Left forelimb (tissue), 1 donor: ENCODE measurements at regions not wholly inside any gene's neighbourhood (a gene's known extent, or its start where the extent isn't known, plus 50 kb on each side); places are given as distances from the start of the nearest gene placed in this dataset.
"Not testable (repeated sequence)": the region's sequence is repeated elsewhere in the genome, so short reads cannot be mapped to it uniquely, and the experiment has no call there.

Experiments
- DNase-seq: peaks from one replicate; pipeline ENCODE4 v3.0.0-alpha.2; 2018; ENCODE audit warnings: low spot score

DNA sequence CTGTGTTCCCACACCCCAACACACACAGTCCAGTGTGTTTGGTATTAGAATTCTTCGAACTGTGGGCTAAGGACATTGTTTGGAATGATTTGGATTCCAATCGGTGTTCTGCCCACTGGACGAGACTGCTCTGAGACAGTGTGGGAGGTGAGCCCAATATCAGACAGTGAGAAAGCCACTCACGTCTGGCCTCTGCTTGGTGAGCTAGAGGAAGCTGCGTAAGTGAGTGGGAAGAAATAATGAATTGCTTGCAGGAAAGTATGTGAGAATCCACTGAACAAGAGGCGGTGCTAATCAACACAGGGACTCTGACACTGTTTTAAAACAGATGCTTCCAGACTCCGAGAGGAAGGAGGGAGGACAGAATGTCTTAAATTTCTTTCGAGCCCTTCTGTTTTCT is 675.0 kb upstream of the ANKRD30A start:
- DNase-seq: no peak

DNA sequence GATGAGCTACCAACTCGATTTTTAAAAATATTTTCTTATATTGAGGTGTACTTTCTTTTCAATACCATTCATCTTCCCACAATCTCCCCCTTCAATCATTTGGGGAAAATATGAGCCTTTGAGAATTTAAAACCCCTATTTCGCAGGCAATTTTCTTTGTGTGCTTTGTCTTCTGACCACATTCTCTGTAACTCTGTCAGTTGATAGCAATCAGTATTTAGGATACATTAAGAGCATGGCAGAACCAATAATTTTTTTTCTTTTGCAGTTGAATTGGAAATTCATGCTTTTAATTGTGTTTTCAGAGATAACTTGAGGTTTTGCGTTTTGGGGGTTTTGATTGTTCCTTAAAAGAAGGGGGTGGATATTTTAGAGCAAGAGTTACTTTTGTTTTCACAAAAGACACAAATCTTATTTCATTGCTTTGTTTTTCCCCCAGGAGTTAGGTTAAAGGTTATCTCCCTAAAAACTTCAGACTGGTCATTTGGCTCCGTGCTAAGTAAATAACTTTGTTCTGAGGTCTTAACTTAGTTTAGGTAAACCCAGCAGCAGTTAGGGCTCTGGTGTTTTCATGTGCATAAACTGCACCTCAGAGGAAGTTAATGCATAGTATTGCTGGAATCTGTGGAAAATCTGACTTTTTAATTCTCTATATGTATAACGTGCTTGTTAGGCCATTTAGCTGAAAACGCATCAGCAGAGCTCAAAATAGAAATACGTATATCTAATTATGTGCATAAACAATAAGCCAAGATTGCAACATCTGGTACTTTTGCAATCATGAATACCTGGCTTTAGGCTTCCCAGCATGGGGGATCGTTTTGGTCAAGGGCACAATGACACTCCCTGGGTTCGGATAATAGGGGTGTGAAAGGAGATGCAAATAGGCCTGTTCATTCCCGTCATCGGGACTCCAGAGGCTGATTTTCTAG is 676.4 kb upstream of the ANKRD30A start:
- no peak for DNase-seq

- no peak for DNase-seq
Observed at GRCh38 chr10:36446881-36447280, 678.5 kb upstream of the ANKRD30A start.

- DNase-seq: no peak
Observed at GRCh38 chr10:36443233-36443632, 682.2 kb upstream of the ANKRD30A start.

GRCh38 chr10:36441557-36441956 is 683.8 kb upstream of the ANKRD30A start:
- no peak for DNase-seq

GRCh38 chr10:36440539-36440938 is 684.9 kb upstream of the ANKRD30A start:
- no peak for DNase-seq

GRCh38 chr10:36437367-36437766 is 688.0 kb upstream of the ANKRD30A start:
- DNase-seq: no peak

- DNase-seq: no peak
Observed at GRCh38 chr10:36428507-36428906, 696.9 kb upstream of the ANKRD30A start.

GRCh38 chr10:36425131-36425797 is 700.1 kb upstream of the ANKRD30A start:
- DNase-seq: no peak

- no peak for DNase-seq
Observed at GRCh38 chr10:36424502-36424901, 700.9 kb upstream of the ANKRD30A start.

DNA sequence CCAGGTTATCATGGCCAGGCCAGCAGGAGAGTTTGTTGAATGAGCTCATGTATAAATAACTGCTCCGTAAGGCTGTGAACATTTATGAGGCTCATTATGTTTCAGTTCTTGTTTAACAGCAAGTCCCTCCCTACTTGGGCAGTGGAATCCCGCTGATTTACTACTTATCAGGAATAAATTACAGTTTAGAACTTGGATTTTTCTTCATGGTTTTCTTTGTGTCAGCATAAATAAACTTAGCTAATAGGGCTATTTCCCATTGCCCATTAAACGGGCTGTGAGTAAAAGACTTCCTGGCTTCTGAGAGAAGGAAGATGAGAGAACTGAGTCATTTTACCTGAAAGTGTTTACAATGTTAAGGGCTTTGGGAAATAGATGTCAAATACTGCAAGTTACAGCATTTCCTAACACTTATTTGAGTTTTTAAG is 701.6 kb upstream of the ANKRD30A start:
- no peak for DNase-seq

- no peak for DNase-seq
Observed at GRCh38 chr10:36421992-36422391, 703.4 kb upstream of the ANKRD30A start.

GRCh38 chr10:36416513-36416912 is 708.9 kb upstream of the ANKRD30A start:
- no peak for DNase-seq

DNA sequence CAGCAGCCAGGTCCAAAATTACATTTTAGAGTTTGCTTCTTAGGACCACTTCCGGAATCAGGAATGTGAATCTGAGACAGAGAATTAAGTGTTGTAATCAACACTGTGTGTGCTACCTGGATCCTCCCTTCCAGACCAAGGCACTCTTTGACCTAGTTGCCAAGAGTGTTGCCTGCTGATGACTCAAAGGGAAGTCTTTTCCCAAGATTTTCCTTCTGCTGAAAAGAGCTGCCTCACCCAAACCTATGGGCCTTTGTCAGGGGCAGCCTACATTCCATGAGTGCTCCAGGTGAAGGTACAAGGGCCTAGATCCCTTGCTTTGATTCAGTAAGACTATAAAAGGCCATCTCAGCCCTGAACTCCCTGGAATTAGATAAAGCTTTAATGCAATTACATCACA is 712.5 kb upstream of the ANKRD30A start:
- no peak for DNase-seq

- DNase-seq: not testable (repeated sequence)
Observed at GRCh38 chr10:36400238-36400637, 725.2 kb upstream of the ANKRD30A start.

- DNase-seq: no peak
Observed at GRCh38 chr10:36393801-36394200, 731.6 kb upstream of the ANKRD30A start.

GRCh38 chr10:36391405-36391804 is 734.0 kb upstream of the ANKRD30A start:
- no peak for DNase-seq

- no peak for DNase-seq
Observed at GRCh38 chr10:36390221-36390620, 735.2 kb upstream of the ANKRD30A start.

DNA sequence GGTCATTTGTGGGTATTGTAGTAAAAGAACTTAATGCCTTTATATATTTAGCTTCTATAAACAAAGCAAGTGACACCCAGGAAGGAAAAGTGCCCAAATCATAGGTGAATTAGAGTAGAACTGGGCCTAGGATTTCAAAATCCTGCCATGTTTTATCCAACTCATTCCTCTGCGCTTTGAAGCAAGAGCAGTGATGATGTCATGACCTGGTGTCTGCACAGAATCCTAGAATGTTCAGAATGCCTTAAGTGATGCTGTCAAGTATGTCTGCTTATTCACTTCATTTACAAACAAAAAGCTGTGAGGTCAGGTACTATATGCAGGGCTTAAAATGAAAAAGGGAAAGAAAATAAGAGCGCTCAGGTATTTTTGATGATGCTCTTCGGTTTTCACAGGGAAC is 737.2 kb upstream of the ANKRD30A start:
- DNase-seq: no peak

- DNase-seq: no peak
Observed at GRCh38 chr10:36385693-36386092, 739.7 kb upstream of the ANKRD30A start.

DNA sequence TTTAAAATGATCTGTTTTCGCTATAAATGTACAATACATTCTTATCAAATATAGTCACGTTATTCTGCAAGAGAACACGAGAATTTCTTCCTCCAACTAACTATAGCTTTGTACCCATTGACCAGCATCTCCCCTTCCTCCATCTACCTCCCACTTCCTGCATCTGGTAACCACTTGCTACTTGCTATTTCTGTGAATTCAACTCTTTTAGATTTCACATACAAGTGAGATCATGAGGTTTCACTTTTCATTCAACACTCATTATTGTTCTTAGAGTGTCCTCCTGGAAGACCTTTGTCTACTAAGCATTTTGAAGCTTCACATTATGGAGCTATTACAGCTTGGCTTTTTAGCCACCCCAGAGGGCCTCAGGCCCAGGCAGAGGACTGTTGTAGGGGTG is 741.3 kb upstream of the FZD8 start:
- no peak for DNase-seq

- DNase-seq: no peak
Observed at GRCh38 chr10:36381748-36382147, 739.7 kb upstream of the FZD8 start.

DNA sequence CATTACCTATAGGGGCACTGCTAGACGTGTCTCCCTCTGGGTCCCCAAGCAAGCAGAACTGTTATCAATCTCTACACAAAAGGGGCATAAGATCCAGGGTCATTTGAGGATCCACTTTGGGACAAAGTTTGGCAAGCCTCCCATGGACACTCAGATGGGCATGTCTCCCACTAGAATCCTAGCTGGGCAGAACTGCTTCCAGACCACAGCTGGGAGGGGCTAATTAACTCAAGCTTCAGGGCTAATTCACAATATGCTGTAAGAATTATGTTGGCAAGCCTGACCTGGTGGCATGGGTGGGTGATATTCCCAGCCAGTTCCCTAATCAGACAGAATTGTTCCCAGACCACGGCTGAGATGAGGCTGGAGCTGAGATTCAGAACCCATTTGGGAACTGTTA is 738.4 kb upstream of the FZD8 start:
- DNase-seq: no peak
